Skeletal muscle tissue (tissue), 3 donors: ENCODE measurements at regions not wholly inside any gene's neighbourhood (a gene's known extent, or its start where the extent isn't known, plus 50 kb on each side); places are given as distances from the start of the nearest gene placed in this dataset.

Experiments
- H3K27ac ChIP-seq: one replicate; pipeline ENCODE4 v1.7.0; 2013; ENCODE audit warnings: mild to moderate bottlenecking, low read depth, low read length, inconsistent platforms
- H3K27me3 ChIP-seq, 3 donors: one replicate each; pipeline ENCODE4 v1.7.0; 2013; ENCODE audit warnings: low read length in 3 of 3; ENCODE audit not compliant: control insufficient read depth in 3 of 3, insufficient read depth in 3 of 3
- H3K36me3 ChIP-seq, 3 donors: one replicate each; pipeline ENCODE4 v1.7.0; 2013; ENCODE audit warnings: low read length in 3 of 3; ENCODE audit not compliant: control insufficient read depth in 3 of 3, insufficient read depth in 3 of 3
- H3K4me1 ChIP-seq, 3 donors: one replicate each; pipeline ENCODE4 v1.7.0; 2013; ENCODE audit warnings: low read length in 3 of 3, mild to moderate bottlenecking in 3 of 3; ENCODE audit not compliant: control insufficient read depth in 3 of 3, insufficient read depth in 3 of 3
- H3K4me3 ChIP-seq, 3 donors: one replicate each; pipeline ENCODE4 v1.7.0; 2013; ENCODE audit warnings: low read length in 3 of 3
- H3K9ac ChIP-seq, 3 donors: one replicate each; pipeline ENCODE4 v1.7.0; 2013; ENCODE audit warnings: low read length in 3 of 3, mild to moderate bottlenecking in 3 of 3, moderate library complexity in 2 of 3, low read depth in 1 of 3
- H3K9me3 ChIP-seq, 3 donors: one replicate each; pipeline ENCODE4 v1.7.0; 2013; ENCODE audit warnings: low read length in 3 of 3; ENCODE audit not compliant: control insufficient read depth in 3 of 3
- donor health status: Osteomylitis.

- Histone ChIP-seq H3K4me3 (no peak overlapping the region), H3K4me1 (no peaks in the 10 kb centered on the region), H3K36me3 (no peaks in the 10 kb centered on the region), H3K9ac (peak overlapping the region in 1 of 3 donors; percentile 8), H3K27me3 (no peaks in the 10 kb centered on the region), H3K9me3 (peaks cover 0 to 3% (median 0%) of the 10 kb centered on the region in 3 donors), H3K27ac (no peak overlapping the region)
Measured at GRCh38 chr2:225340923-225341322, 58.6 kb upstream of the NYAP2 start.

DNA sequence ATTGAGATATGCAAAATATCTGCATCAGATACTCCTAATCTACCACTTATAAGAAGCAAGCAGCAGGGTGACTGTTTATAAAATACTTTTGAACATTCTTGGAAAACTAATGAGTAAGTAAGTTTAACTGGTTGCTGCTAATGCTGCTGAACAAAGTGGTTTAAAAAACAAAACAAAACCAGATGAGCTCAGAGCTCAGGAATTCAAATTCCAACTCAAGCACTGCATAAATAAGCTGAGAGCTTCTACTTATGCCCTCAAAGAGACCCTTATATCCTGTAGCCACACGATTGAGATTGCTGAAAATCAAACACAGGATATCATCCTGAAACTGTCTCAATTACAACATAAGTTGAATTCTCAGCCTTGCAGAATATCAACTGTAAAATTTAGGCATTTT is 62.3 kb upstream of the NYAP2 start:
- Histone ChIP-seq H3K27ac (no peak overlapping the region), H3K36me3 (no peaks in the 10 kb centered on the region), H3K9ac (no peak overlapping the region), H3K4me3 (no peak overlapping the region), H3K4me1 (no peaks in the 10 kb centered on the region), H3K9me3 (no peaks in the 10 kb centered on the region), H3K27me3 (no peaks in the 10 kb centered on the region)

DNA sequence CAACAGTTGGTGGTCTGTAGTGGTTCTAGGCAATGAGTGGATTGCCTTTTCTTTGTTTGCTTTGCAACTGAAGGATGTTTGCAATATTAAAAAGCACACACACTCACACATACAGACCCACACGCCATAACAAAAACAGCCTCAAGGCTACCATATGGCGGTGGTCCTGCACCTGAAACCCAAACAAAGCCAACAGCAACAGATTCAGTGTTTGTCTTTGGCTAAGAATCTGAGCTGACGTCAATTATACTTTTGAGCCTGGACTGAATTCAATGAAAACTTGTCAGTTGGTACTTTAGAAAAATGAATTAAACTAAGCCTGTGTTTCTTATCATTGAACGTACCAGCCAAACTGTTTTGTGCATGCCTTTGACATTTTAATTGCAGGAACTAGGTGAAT is 65.0 kb upstream of the NYAP2 start:
- Histone ChIP-seq H3K9me3 (no peaks in the 10 kb centered on the region), H3K4me3 (no peak overlapping the region), H3K36me3 (no peaks in the 10 kb centered on the region), H3K27me3 (no peaks in the 10 kb centered on the region), H3K4me1 (no peaks in the 10 kb centered on the region), H3K9ac (no peak overlapping the region), H3K27ac (no peak overlapping the region)

DNA sequence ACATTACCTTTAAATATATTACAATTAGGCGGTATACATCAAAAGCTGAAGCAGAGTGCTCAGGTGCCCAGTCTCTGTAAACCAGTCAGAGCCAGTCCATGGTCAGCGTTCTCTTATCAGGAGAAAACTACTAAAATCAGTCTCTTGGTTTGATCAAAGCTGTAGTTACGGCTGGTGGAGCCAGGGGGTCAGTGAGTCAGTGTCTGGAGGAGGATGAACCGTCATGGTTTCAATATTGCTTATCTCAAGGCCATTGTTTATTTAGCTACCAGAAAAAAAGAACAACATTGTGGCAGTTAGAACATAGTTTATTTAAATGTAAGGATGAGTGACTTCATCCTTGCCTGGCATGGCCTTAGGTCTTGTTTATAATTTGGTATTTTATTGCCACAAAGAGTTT is 71.3 kb upstream of the NYAP2 start:
- Histone ChIP-seq H3K4me1 (no peaks in the 10 kb centered on the region), H3K4me3 (no peak overlapping the region), H3K9me3 (peaks cover 0 to 3% (median 0%) of the 10 kb centered on the region in 3 donors), H3K9ac (no peak overlapping the region), H3K36me3 (no peaks in the 10 kb centered on the region), H3K27ac (no peak overlapping the region), H3K27me3 (no peaks in the 10 kb centered on the region)

DNA sequence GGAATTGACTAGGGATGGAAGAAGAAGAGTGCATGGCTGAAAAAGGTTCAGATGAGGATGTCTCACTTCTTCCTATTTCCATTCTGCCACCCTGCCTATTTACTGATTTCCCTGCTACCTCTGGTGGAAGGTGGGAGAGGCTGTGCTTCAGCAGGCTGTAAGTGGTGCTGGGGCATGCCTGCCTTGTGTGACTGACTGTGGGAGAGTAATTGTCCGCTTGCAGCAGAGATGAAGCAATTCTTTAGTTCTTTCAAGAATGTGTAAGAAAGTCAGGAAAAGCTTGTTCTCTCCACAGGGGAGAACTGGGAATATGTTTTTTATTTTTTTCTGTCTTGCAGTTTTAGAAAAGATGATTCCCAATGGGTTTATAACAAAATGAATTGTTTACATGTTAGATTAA is 72.5 kb upstream of the NYAP2 start:
- Histone ChIP-seq H3K36me3 (no peaks in the 10 kb centered on the region), H3K27ac (no peak overlapping the region), H3K9me3 (peaks cover 0 to 3% (median 0%) of the 10 kb centered on the region in 3 donors), H3K9ac (no peak overlapping the region), H3K4me1 (no peaks in the 10 kb centered on the region), H3K27me3 (no peaks in the 10 kb centered on the region), H3K4me3 (no peak overlapping the region)

DNA sequence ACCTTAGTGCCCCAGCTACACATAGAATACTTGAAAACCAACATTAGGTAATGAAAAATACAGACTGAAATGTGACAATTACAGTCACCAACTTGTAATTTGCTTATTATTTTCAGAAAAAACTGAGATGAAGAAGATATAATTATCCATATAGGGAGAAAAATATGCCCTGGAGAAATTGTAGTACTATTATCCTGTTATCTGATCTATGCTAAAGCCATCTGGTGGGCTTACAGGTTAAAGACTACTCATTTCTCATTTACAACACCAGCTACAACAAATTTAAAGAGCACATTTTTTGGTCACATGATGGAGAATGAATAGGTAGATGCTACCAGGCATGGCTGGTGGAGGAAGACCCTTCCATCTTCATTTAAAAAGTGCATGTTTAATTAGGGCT is 79.6 kb upstream of the NYAP2 start:
- H3K9ac ChIP-seq, result no peak overlapping the region
- H3K27me3 ChIP-seq, result no peaks in the 10 kb centered on the region
- H3K27ac ChIP-seq, result no peak overlapping the region
- H3K4me3 ChIP-seq, result no peak overlapping the region
- no peaks in the 10 kb centered on the region for H3K4me1 ChIP-seq
- no peaks in the 10 kb centered on the region for H3K36me3 ChIP-seq
- H3K9me3 ChIP-seq, result peaks cover 0 to 3% (median 3%) of the 10 kb centered on the region in 3 donors

- no peak overlapping the region for H3K9ac ChIP-seq
- no peak overlapping the region for H3K27ac ChIP-seq
- no peaks in the 10 kb centered on the region for H3K36me3 ChIP-seq
- no peaks in the 10 kb centered on the region for H3K27me3 ChIP-seq
- H3K4me1 ChIP-seq, result no peaks in the 10 kb centered on the region
- no peak overlapping the region for H3K4me3 ChIP-seq
- H3K9me3 ChIP-seq, result peaks cover 0 to 3% (median 3%) of the 10 kb centered on the region in 3 donors
Measured at GRCh38 chr2:225318440-225318839, 81.1 kb upstream of the NYAP2 start.

GRCh38 chr2:225317186-225317585 is 82.3 kb upstream of the NYAP2 start:
- no peaks in the 10 kb centered on the region for H3K4me1 ChIP-seq
- H3K4me3 ChIP-seq, result no peak overlapping the region
- H3K36me3 ChIP-seq, result no peaks in the 10 kb centered on the region
- H3K27me3 ChIP-seq, result no peaks in the 10 kb centered on the region
- no peak overlapping the region for H3K27ac ChIP-seq
- peaks cover 0 to 3% (median 3%) of the 10 kb centered on the region in 3 donors for H3K9me3 ChIP-seq
- H3K9ac ChIP-seq, result no peak overlapping the region

- Histone ChIP-seq H3K27me3 (no peaks in the 10 kb centered on the region), H3K4me3 (no peak overlapping the region), H3K27ac (no peak overlapping the region), H3K9me3 (peaks cover 0 to 3% (median 0%) of the 10 kb centered on the region in 3 donors), H3K4me1 (no peaks in the 10 kb centered on the region), H3K36me3 (no peaks in the 10 kb centered on the region), H3K9ac (no peak overlapping the region)
Measured at GRCh38 chr2:225310745-225311144, 88.8 kb upstream of the NYAP2 start.

GRCh38 chr2:225309516-225309915 is 90.0 kb upstream of the NYAP2 start:
- Histone ChIP-seq H3K4me3 (no peak overlapping the region), H3K36me3 (no peaks in the 10 kb centered on the region), H3K4me1 (no peaks in the 10 kb centered on the region), H3K9ac (no peak overlapping the region), H3K9me3 (no peaks in the 10 kb centered on the region), H3K27me3 (no peaks in the 10 kb centered on the region), H3K27ac (no peak overlapping the region)

GRCh38 chr2:225296951-225297350 is 102.6 kb upstream of the NYAP2 start:
- Histone ChIP-seq H3K4me1 (no peaks in the 10 kb centered on the region), H3K4me3 (no peak overlapping the region), H3K9ac (no peak overlapping the region), H3K36me3 (no peaks in the 10 kb centered on the region), H3K27ac (no peak overlapping the region), H3K9me3 (no peaks in the 10 kb centered on the region), H3K27me3 (no peaks in the 10 kb centered on the region)
